ENCODE measurements at regions not wholly inside any gene's neighbourhood (a gene's known extent, or its start where the extent isn't known, plus 50 kb on each side); places are given as distances from the start of the nearest gene placed in this dataset.

GRCh38 chr21:31410499-31411131 is 66.6 kb upstream of the TIAM1 start:
- TF ChIP-seq SP1 (IDR thresholded peaks at IDR 0.05), result no peak
- TF ChIP-seq FOXM1 (IDR thresholded peaks at IDR 0.05; ENCODE audit: borderline replicate concordance), result no peak
- TF ChIP-seq FOXK2 (IDR thresholded peaks at IDR 0.05), result no peak
- TF ChIP-seq BHLHE40 (IDR thresholded peaks at IDR 0.05; ENCODE audit: borderline replicate concordance), result no peak
- TF ChIP-seq TARDBP (IDR thresholded peaks at IDR 0.05), result no peak
- TF ChIP-seq LEF1 (IDR thresholded peaks at IDR 0.05; ENCODE audit: borderline replicate concordance), result no peak
- no peak for TF ChIP-seq FOXA1 (IDR thresholded peaks at IDR 0.05)
- no peak for TF ChIP-seq L3MBTL2 (conservative IDR thresholded peaks at IDR 0.05)
- TF ChIP-seq NFRKB (IDR thresholded peaks at IDR 0.05), result no peak
- no peak for TF ChIP-seq SUZ12 (IDR thresholded peaks at IDR 0.05)
- no peak for TF ChIP-seq ELF4 (IDR thresholded peaks at IDR 0.05)
- no peak for TF ChIP-seq ARNT (IDR thresholded peaks at IDR 0.05)
- TF ChIP-seq ZNF384 (IDR thresholded peaks at IDR 0.05), result no peak
- TF ChIP-seq CTBP1 (IDR thresholded peaks at IDR 0.05; ENCODE audit: borderline replicate concordance), result no peak

Data from HEK293T (cell line).